Panc1 (cell line): ENCODE measurements at regions not wholly inside any gene's neighbourhood (a gene's known extent, or its start where the extent isn't known, plus 50 kb on each side); places are given as distances from the start of the nearest gene placed in this dataset.

Source experiments
- POLR2AphosphoS5 ChIP-seq: IDR thresholded peaks from 2 replicates; pipeline ENCODE4 v1.6.1; 2012; ENCODE audit warnings: mild to moderate bottlenecking, low read depth, low read length, moderate library complexity
- TF ChIP-seq, protein P1 (sequence below): fragments of 450-650 bp; IDR thresholded peaks from 2 replicates; pipeline ENCODE4 v1.5.1; 2017; ENCODE audit warnings: mild to moderate bottlenecking
- TF ChIP-seq, protein P2 (sequence below), 2 experiments: IDR thresholded peaks; 2 replicates each; pipeline ENCODE4 v1.6.1; 2011 to 2012; ENCODE audit warnings: low read depth in 2 of 2, control low read depth in 1 of 2, low read length in 1 of 2, mild to moderate bottlenecking in 1 of 2, moderate library complexity in 1 of 2; ENCODE audit not compliant: insufficient read depth in 1 of 2

DNA sequence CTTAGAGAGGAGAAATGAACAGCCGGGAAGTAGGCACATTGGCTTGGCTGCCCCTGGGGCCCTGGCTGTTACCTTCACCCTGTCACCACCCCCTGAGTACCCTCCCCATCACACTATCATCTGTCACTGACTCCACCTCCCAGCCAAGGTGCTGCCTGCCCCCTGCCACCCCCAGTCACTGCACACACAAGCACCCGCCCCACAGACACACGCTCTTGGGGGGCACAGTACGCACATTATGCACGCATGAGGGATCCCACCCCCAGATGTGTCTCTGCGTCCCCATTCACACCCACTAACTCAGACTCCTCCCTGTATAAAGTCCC lies 223.3 kb downstream of the PTPRU start:
- TF ChIP-seq, protein P1, sequence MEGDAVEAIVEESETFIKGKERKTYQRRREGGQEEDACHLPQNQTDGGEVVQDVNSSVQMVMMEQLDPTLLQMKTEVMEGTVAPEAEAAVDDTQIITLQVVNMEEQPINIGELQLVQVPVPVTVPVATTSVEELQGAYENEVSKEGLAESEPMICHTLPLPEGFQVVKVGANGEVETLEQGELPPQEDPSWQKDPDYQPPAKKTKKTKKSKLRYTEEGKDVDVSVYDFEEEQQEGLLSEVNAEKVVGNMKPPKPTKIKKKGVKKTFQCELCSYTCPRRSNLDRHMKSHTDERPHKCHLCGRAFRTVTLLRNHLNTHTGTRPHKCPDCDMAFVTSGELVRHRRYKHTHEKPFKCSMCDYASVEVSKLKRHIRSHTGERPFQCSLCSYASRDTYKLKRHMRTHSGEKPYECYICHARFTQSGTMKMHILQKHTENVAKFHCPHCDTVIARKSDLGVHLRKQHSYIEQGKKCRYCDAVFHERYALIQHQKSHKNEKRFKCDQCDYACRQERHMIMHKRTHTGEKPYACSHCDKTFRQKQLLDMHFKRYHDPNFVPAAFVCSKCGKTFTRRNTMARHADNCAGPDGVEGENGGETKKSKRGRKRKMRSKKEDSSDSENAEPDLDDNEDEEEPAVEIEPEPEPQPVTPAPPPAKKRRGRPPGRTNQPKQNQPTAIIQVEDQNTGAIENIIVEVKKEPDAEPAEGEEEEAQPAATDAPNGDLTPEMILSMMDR, result no peak
- no peak for TF ChIP-seq POLR2AphosphoS5
- TF ChIP-seq, protein P2, sequence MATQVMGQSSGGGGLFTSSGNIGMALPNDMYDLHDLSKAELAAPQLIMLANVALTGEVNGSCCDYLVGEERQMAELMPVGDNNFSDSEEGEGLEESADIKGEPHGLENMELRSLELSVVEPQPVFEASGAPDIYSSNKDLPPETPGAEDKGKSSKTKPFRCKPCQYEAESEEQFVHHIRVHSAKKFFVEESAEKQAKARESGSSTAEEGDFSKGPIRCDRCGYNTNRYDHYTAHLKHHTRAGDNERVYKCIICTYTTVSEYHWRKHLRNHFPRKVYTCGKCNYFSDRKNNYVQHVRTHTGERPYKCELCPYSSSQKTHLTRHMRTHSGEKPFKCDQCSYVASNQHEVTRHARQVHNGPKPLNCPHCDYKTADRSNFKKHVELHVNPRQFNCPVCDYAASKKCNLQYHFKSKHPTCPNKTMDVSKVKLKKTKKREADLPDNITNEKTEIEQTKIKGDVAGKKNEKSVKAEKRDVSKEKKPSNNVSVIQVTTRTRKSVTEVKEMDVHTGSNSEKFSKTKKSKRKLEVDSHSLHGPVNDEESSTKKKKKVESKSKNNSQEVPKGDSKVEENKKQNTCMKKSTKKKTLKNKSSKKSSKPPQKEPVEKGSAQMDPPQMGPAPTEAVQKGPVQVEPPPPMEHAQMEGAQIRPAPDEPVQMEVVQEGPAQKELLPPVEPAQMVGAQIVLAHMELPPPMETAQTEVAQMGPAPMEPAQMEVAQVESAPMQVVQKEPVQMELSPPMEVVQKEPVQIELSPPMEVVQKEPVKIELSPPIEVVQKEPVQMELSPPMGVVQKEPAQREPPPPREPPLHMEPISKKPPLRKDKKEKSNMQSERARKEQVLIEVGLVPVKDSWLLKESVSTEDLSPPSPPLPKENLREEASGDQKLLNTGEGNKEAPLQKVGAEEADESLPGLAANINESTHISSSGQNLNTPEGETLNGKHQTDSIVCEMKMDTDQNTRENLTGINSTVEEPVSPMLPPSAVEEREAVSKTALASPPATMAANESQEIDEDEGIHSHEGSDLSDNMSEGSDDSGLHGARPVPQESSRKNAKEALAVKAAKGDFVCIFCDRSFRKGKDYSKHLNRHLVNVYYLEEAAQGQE (IDR thresholded peaks at IDR 0.05; ENCODE audit: insufficient read depth in 1 of 2, low read depth in 2 of 2, low read length in 1 of 2), result no peak
